ENCODE measurements at regions not wholly inside any gene's neighbourhood (a gene's known extent, or its start where the extent isn't known, plus 50 kb on each side); places are given as distances from the start of the nearest gene placed in this dataset.
"Not testable (repeated sequence)": the region's sequence is repeated elsewhere in the genome, so short reads cannot be mapped to it uniquely, and the experiment has no call there.

DNA sequence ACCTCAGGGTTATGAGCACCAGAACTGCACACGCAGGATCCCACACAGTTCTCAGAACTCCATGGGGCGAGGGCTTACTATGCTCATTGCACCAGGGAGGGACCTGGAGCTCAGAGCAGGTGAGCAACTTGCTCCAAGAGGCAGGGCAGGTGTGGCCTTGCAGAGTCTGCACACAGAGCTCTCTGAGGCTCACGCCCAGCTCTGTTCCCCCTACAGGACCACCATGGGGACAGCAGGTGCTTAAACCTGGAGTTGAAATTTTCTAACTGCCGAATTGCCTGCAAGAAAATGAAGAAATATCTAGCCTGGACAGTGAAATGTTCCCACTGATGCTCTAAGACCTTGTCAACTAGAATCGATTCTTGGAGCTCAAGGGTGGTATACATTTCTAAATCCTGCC, 49.9 kb upstream of the MSMB start:
- not testable (repeated sequence) for DNase-seq (ENCODE audit: low read depth)

DNA sequence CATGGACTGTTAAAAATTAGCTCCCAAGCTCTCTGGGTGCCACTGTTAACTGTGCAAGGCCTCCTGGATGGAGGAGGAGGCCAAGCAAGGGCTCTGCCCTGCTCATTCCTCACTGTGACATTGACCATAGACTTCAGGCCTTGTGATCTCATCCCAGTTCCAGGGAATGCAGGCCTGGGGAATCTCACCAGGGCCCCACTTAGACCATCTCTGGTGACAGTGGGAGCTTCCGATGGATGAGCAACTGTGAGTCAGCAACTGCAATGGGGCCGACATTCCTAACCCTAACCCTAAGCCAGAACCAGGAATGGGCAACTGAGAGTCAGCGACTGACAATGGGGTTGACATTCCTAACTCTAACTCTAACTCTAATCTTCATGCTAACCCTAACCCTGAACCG, 50.4 kb upstream of the MSMB start:
- peak; percentile 35 for DNase-seq (ENCODE audit: low read depth)

DNA sequence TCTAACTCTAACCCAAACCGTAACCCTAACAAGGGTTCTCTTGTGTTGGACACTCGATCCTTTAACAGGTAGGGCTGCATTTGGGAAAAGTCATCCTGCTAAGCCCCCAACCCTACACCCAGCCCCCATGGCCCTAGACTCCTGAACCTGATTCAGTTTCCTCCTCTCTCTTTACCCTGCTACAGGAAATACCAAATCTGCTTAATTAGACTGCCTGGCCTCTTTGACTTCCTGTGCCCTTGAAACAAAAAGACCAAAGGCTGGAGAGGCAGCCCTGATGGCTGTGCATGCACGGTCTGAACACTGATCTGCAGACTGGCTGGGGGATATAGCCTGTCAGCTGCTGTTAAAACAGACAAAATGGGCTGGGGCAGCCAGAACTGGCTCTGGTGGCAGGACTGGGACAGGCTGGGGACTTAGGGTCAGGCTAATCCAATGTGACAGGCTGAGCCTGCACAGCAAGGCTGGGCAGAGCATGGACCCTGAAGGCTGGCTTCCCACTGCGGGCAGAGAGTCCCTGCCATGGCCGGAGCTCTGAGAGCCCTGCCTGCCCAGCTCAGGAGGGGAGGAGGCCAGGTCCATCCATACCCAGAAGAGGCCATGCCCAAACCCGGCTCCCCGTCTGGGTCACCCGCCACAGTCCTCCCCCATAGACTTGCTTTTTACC, 51.0 kb upstream of the MSMB start:
- DNase-seq (ENCODE audit: low read depth): no peak

DNA sequence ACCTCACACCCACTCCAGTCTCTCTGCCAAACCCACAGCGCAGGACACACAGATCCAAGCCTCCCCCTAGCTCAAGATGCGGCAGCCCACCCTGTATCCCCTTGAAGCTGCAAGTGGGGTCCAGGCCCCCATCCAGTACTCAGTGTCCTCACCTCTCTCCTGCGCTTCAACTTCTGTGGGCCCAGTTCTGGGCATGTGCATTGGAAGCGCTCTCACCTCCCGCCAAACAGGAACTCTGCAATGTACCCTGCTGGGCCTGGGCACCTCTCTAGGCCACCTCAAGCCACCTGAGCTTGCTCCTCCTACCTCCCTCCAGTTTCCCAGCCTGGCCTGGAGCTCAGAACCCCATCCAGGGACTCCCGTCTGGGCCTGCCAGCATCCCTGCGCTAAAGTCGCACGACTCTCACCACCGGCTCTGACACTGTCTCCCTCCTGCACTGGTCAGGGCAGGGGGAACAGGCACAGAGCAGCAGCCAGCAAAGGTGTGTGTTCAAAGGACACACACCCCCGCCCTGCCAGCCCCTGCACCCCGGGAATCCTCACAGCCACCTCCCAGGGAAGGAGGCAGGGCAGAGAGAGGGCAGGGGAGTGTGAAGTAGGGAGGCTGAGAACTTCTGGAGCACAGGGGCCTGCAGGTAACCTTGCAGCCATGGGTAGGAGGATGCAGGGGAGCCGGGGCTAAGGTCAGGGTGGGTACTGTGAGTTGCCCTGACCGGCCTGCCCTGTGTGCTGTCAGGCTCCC, 51.7 kb upstream of the MSMB start:
- DNase-seq (ENCODE audit: low read depth): no peak

DNA sequence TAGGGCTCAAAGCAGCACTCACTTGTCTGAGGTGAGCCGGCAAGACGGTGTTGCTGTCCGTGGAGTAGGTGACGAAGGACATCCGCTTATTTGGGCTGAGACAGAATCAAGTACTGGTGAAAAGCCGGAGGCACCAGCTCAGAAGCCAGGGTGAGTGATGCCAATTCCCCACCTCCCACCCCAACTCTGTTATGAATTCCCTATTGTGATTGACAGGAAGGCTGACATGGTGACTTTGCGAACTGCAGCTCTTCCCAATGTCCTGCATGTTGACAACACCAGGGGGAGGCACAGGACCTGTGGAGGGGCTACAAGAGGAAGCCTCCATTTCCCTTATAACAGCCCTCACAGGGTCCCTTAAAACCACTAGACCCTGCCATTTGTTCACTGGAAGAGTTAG, 52.3 kb upstream of the MSMB start:
- DNase-seq (ENCODE audit: low read depth): no peak

DNA sequence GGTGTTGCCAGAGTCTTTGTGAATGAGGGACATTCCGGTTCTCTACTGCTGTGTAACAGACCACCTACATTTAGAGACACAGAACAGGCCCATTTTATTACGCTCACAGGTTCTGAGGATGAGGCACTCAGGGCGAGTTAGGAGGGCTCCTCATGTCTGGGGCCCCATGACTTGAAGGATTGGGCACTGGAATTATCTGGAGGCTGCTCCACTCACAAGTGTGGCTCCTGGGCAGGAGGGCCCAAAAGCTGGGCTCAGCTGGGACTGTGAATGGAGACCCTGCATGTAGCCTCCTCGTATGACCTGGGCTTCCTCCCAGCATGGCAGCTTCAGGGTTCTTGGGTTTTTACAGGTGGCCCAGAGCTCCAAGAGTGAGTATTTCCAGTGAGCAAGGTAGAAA, 52.9 kb upstream of the MSMB start:
- DNase-seq (ENCODE audit: low read depth): not testable (repeated sequence)

DNA sequence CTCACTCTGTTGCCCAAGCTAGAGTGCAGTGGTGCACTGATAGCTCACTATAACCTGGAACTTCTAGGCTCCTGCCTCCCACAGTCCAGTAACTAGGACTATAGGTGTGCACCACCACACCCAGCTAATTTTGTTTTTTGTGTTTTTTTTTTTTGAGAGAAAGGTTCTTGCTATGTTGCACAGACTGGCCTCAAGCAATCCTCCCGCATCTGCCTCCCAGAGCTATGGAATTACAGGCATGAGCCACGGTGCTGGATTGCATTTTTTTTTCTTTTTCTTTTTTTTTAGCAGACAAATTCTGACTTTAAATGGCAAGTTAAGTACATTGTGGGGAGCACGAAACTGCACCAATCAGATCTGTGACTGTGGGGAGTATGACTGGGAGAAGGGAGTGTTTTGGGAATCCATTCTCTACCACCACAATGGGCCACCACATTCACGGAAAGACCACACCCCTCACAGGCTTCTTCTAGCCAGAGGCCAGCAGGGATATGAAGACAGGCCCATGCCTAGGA, 58.1 kb upstream of the MSMB start:
- DNase-seq (ENCODE audit: low read depth): no peak

DNA sequence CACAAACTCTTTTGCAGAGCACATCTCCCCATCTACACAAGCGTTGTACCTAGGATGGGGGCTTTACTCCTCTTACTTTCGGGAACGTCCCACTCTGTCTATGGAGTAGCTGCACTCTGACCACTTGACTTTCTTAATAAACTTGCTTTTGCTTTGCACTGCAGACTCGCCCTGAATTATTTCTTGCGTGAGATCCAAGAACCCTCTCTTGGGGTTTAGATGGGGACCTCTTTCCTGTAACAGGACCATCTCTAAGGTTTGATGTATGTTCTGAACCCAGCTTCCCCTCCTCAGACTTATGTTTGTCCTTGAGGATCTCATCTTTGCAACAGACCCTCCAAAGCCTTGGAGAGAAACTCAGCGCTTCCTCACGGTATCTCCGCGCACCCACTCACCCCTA, 59.3 kb upstream of the MSMB start:
- DNase-seq (ENCODE audit: low read depth): not testable (repeated sequence)

DNA sequence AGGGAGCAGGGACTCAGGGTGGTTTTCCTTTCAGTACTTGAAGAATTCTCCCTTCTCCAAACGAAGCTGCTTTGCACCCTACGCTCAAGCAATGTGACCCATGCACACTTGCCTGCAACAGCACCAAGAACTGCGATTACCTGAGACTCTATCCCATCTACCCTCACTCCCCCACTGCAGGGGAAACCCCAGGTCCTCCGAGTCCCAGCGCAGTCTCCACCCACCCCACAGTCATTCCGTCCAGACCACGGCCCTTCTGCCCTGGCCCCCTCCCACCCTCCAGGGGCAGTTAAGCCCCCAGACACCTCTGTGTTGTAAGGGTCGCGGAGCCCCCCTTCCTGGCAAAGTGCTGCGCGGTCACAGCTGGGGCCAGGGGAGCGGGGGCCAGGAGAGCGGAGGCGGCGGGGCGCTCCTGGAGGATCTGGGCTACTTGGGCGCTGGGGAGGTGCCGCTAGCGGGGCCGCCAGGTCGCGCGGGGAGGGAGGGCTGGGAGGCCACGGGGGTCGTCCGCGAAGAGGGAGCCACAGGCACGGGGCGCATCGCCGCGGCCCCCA, 59.9 kb upstream of the MSMB start:
- not testable (repeated sequence) for DNase-seq (ENCODE audit: low read depth)

DNA sequence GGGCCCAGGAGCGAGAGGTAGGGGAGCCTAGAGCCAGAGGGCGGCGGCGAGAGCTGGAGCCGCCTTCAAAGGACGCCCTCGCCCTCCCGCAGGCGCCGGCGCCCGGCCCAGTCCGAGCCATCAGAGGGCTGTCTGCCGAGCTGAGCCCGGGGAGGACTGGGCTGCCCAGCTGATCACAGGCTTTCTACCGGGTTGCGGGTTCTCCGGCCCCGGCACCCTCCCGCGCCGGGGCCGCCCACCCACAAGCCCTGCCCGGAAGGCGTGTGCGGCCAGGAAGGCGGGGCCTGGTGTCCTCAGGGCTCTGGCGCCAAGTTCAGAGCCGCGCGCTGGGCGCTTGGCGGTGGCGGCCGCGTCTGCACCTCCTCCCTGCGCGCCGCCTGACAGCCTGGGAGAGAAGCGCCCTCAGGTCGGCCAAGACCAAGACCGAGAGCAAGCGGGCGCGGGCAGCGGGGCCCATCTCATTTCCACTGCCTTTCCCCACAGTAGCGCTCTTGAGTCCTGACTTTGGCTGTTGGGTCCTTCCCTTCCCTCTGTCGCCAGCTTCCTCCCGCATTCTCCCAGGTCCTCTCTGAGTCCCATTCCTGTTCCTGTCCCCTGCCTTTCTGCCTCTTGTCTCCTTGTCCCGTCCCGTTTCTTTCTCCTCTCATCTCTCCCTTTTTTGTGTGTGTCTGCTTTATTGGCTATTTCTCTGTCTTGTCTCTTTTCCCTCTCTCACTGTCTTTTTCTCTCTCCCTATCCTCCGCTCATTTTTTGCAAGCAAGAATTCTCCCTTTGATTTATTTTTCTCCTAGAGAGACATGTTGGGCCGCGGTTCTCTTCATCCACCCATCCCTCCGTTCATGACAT, 60.6 kb upstream of the MSMB start:
- DNase-seq (ENCODE audit: low read depth): peak; percentile 63

DNA sequence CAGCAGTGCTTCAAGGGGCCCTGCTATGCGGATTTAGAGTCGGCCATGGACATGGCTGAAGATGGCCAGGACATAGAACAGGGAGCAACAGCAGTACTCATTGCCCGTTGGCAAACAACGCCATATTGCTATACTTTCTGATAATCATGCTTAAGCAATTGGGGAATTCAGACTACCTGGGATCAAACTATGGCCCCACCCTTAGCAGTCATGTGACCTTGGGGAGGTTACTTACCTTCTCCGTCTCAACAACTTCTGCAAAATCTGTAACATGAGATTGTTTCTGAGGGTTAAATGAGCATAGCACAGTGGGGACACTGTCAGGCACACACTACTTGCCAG, 62.1 kb upstream of the MSMB start:
- DNase-seq (ENCODE audit: low read depth): not testable (repeated sequence)

DNA sequence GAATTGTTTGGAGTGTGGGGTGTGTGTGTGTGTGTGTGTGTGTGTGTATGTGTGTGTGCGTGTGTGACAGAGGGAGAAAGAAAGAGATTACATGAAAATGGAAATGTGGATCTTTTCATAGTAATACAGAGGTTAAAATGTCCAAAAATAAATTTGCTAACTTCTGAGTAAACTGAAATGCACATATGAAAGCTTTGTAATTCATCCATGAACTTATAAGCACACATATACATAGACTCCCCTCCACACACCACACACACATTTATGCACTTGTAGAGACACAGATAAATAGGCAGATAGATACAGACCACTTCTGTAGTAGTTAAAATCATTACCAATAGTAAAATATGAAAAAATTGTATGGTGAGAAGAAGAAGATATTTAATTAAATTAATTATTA, 108.2 kb upstream of the MSMB start:
- DNase-seq (ENCODE audit: low read depth): not testable (repeated sequence)

DNA sequence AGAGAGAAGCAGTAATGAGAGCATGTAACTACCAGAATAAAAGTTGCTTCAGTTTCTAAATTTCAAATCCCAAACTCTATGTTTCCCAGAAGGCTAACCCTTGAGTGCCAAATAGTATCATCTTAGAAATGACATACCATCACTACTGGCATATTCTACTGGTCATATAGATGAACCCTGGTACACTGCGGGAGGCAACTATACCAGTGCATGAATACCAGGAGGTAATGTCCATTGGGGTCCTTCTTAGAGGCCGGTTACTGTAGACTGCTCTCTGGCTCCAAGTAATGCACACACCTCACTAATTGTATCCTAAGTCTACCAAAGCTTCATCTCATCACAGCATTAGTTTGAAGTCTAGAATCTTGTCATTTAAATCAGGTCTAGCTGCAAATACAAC, 108.6 kb upstream of the MSMB start:
- not testable (repeated sequence) for DNase-seq (ENCODE audit: low read depth)

DNA sequence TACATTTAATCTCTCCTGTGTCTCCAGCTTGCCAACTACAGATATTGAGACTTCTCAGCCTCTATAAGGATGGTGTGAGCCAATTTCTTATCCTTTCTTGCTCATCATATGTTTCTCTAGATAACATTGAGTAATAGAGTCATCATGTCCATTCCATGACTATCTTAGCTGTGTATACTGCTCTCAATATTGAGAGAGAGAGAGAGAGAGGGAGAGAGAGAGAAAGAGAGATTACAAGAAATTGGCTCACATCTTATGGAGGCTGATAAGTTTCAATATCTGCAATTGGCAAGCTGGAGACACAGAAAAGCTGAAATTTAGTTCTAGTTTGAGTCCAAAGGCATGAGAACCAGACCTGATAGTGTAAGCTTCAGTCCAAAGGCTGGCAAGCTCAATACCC, 110.8 kb upstream of the MSMB start:
- not testable (repeated sequence) for DNase-seq (ENCODE audit: low read depth)

DNA sequence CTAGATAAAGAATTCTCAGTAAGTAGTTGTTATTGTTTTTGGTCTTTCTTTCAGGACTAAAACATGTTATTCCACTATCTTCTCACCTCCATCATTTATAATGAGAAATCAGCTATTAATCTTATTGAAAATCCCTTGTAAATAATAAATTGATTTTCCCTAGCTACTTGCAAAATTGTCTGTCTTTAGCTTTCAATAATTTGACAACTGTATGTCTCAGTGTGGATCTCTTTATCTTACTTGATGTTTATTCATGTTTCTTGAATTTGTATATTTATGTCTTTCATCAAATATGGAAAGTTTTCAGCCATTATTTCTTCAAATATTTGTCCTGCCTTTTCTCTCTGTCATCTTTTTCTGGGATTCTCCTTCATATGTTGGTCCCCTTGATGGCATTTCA, 117.1 kb upstream of the ANTXRL start:
- DNase-seq (ENCODE audit: low read depth): no peak

DNA sequence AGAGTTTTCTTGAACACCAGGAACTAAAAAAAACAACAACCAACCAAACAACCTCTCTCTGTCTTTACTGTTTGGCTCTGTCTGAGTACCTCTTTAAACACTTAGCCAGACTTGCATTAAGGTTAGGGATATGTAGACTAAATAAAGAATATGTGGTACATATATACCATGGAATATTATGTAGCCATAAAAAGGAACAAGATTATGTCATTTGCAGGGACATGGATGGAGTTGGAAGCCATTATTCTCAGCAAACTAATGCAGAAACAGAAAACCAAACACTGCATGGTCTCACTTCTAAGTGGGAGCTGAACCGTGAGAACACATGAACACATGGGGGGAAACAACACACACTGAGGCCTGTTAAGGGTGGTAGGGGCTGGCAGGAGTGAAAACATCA, 116.0 kb upstream of the ANTXRL start:
- no peak for DNase-seq (ENCODE audit: low read depth)

DNA sequence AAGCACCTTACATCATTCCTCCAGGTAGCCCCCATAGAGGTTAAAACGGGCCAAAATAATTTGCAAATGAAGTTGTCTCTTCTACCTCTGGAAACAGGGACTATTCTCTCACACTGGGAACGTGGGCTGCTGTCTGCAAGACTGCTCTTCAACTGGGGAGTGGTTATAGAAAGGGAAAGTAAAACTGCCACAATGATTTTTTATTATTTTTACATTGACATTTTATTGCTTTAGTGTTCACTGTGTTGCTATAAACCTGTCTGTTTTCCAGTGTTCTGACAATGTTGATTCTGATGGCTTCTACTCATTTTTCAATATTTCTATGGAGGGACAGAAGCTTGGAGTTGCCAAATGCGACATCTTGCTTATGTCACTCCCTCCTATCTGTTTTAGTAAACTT, 115.1 kb upstream of the ANTXRL start:
- DNase-seq (ENCODE audit: low read depth): no peak

DNA sequence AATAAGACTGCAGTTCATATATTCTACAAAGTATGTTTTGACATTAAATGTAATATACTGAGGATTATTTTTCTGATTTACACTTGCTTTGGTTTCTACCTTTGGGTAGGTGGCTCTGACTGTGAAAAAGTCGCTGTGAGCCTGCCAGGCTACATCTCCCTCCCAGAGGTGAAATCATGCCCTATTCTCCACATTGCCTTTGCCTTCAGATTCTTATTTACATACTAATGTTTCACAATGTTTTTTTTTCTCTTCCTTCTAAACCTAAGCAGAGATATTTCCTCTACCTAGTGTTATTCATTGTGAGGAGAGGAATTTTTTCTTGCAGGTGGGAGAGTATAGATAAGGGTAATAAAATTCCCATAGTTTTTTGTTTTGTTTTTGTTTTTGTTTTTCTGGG, 111.5 kb upstream of the ANTXRL start:
- no peak for DNase-seq (ENCODE audit: low read depth)

DNA sequence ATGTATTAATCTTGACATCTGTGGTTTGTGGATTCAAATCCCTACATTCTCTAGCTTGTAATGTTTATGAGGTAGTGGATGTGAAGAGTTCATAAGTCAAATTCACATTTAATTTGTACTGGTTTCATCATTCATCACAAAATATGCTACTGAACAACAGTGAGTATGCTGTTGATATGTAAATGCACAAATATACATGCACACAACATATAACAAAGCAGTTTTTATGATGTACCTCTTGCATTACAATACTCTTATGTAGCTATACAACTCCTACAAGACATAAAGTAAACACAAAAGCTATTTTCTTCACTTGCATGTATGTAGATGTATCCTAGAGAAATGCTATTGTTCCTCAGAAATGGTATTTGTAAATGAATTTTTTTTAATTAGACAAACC, 111.0 kb upstream of the ANTXRL start:
- no peak for DNase-seq (ENCODE audit: low read depth)

DNA sequence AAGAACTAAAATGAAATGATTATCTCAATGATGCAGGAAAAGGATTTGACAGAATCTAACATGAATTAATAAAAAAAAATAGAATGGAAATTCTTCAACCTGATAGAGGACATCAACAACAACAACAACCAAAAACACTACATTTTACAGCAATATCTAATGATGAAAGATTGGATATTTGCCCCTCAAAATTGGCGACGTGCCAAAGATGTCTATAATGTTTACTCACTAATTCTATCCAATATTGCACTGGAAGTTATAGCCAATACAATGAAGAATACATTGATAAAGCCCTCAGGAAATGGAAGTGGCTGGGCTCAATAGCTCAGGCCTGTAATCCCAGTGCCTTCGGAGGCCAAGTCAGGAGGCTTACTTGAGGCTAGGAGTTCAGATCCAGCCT, 99.4 kb upstream of the ANTXRL start:
- DNase-seq (ENCODE audit: low read depth): not testable (repeated sequence)

DNA sequence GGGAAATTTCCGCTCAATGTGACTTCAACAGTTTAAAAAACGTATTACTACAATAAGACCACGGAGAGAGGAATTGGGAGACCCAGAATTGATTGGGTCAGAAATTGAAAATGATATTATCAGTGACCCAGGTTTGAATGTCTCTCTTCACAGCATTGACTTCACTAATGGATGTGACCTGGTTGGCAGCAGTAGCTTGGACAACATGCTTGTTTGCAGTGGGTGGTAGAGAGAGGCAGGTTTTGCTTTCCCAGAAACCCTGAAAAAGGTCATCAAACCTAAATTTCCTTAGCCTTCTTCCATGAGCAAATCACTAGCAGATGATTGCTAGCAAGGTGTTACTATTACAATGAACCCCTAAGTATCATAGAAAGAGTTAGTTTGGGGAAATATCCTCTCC, 89.7 kb upstream of the ANTXRL start:
- no peak for DNase-seq (ENCODE audit: low read depth)

DNA sequence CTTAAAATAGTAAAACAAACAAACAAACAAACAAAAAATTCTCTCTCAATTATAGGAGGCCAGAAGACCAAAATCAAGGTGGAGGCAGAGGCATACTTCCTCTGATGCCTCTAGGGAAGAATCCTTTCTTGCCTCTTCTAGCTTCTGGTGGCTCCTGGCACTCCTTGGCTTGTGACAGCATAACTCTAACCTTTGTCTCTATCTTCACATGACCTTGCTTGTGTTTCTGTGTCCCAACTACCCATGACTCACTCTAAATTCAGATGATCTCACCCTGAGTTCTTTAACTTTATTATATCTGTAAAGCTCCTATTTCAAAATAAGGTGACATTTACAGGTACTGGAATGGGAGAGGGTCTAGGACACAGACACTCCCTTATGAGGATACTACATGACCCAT, 88.3 kb upstream of the ANTXRL start:
- DNase-seq (ENCODE audit: low read depth): peak; percentile 25

All from M059J (cell line).